Kidney (tissue), 13 donors: ENCODE measurements at regions not wholly inside any gene's neighbourhood (a gene's known extent, or its start where the extent isn't known, plus 50 kb on each side); places are given as distances from the start of the nearest gene placed in this dataset.

Source experiments
- DNase-seq, 5 donors: peaks; one replicate each; pipeline ENCODE4 v3.0.0-alpha.2; 2013 to 2020
- FAIRE-seq: peaks from 2 replicates; lab custom pipeline; 2012; peaks lifted over from hg19 to GRCh38; lab: Jason Lieb, UNC
- H3K27ac ChIP-seq, 2 donors: one replicate each; pipeline ENCODE4 v1.7.0; 2013; ENCODE audit warnings: low read depth in 2 of 2, low read length in 2 of 2, inconsistent platforms in 1 of 2
- H3K27me3 ChIP-seq: one replicate; pipeline ENCODE4 v1.7.1; 2013; ENCODE audit warnings: low read length, inconsistent platforms; ENCODE audit not compliant: control insufficient read depth, insufficient read depth
- H3K36me3 ChIP-seq, 3 donors: one replicate each; pipeline versions ENCODE4 v1.7.0 to v1.7.1; 2013; ENCODE audit warnings: low read length in 3 of 3, control low read depth in 1 of 3, inconsistent platforms in 1 of 3; ENCODE audit not compliant: insufficient read depth in 3 of 3, control insufficient read depth in 2 of 3
- H3K4me1 ChIP-seq, 3 donors: one replicate each; pipeline versions ENCODE4 v1.7.0 to v1.7.1; 2013; ENCODE audit warnings: low read length in 3 of 3, inconsistent platforms in 1 of 3, low read depth in 1 of 3; ENCODE audit not compliant: control insufficient read depth in 2 of 3, insufficient read depth in 2 of 3
- H3K4me3 ChIP-seq, 3 donors: one replicate each; pipeline versions ENCODE4 v1.7.0 to v1.8.1; 2013; ENCODE audit warnings: low read length in 3 of 3, control low read depth in 1 of 3, inconsistent platforms in 1 of 3
- H3K9ac ChIP-seq, 3 donors: one replicate each; pipeline versions ENCODE4 v1.7.0 to v1.7.1; 2013; ENCODE audit warnings: low read length in 3 of 3, control low read depth in 1 of 3, inconsistent platforms in 1 of 3
- H3K9me3 ChIP-seq, 3 donors: one replicate each; pipeline versions ENCODE4 v1.7.0 to v1.7.1; 2013; ENCODE audit warnings: low read length in 3 of 3, control low read depth in 1 of 3, inconsistent platforms in 1 of 3; ENCODE audit not compliant: control insufficient read depth in 2 of 3, insufficient read depth in 1 of 3
- CTCF ChIP-seq: IDR thresholded peaks from 3 replicates; pipeline ENCODE4 v1.5.1; 2012; ENCODE audit warnings: mild to moderate bottlenecking, moderate library complexity, borderline replicate concordance; ENCODE audit not compliant: insufficient read depth; ENCODE audit errors: extremely low read depth
- intact Hi-C: fragments of 100-400 bp; cut with DNase I; formaldehyde crosslinking; loops from one replicate; pipeline ENCODE4 v1.11.1; 2022
- donor health status: control.
- donor health status: control.
- donor health status: control.
- donor health status: control.
- donor health status: control.
- donor health status: DM: yes; HTN: yes; CAD: no.
- donor health status: Normal renal cell carcinoma (clear cell type).

GRCh38 chr17:56083475-56083874 is 69.8 kb upstream of the ANKFN1 start:
- Histone ChIP-seq H3K9me3 (no peaks in the 10 kb centered on the region), H3K9ac (no peak overlapping the region), H3K36me3 (no peaks in the 10 kb centered on the region), H3K4me3 (no peak overlapping the region), H3K27me3 (no peaks in the 10 kb centered on the region), H3K27ac (no peak overlapping the region), H3K4me1 (no peaks in the 10 kb centered on the region)
- no peak for DNase-seq
- no peak for TF ChIP-seq CTCF
- FAIRE-seq: no peak
- intact Hi-C loops: no loop called here

- H3K27ac ChIP-seq: no peak overlapping the region
- no peaks in the 10 kb centered on the region for H3K27me3 ChIP-seq
- no peak overlapping the region for H3K4me3 ChIP-seq
- DNase-seq: no peak
- H3K4me1 ChIP-seq: no peaks in the 10 kb centered on the region
- no peaks in the 10 kb centered on the region for H3K9me3 ChIP-seq
- H3K9ac ChIP-seq: no peak overlapping the region
- intact Hi-C loops: no loop called here
- FAIRE-seq: no peak
- TF ChIP-seq CTCF: no peak
- no peaks in the 10 kb centered on the region for H3K36me3 ChIP-seq
Measured at GRCh38 chr17:56085576-56086267, 67.6 kb upstream of the ANKFN1 start.

GRCh38 chr17:56087199-56087598 is 66.1 kb upstream of the ANKFN1 start:
- Histone ChIP-seq H3K9ac (no peak overlapping the region), H3K27me3 (no peaks in the 10 kb centered on the region)
- intact Hi-C loops: no loop called here

More at GRCh38 chr17:56087199-56087598, 66.1 kb upstream of the ANKFN1 start:
- H3K36me3 ChIP-seq: no peaks in the 10 kb centered on the region
- no peak for DNase-seq
- FAIRE-seq: no peak
- no peaks in the 10 kb centered on the region for H3K9me3 ChIP-seq
- H3K4me1 ChIP-seq: no peaks in the 10 kb centered on the region
- TF ChIP-seq CTCF: no peak
- H3K4me3 ChIP-seq: no peak overlapping the region
- no peak overlapping the region for H3K27ac ChIP-seq
